ENCODE measurements at regions not wholly inside any gene's neighbourhood (a gene's known extent, or its start where the extent isn't known, plus 50 kb on each side); places are given as distances from the start of the nearest gene placed in this dataset.

DNA sequence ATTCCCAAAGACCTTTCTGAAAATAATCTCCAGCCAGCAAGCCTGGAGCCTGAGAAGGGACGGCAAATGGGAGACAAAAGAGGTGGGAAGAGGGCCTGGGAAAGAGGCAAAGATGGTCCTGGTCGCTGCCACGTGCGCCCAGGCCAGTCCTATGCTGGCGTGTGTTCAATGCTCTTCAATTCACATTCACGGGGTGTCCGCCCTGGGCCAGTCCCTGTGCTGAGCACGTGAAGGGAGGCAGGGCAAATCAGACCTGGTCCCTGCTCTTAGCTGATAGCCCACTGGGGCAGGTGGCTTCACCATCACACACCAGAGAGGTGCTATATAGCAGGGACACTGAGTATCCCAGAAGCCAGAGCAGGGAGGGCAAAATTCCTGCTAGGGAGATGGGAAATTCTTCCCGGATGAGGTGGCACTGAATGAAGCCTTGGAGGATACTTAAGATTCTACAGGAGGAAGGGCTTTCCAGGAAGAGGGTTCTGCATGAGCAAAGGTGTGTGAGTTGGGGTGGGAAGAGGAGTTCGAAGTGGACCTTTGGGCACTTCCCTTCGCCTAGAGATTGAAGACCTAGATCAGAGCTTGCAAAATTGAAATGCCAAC, 148.2 kb downstream of the CHST1 start:
- TF ChIP-seq PPARA (CRISPR knock-in tag; IDR thresholded peaks at IDR 0.05; ENCODE audit: borderline replicate concordance) = no peak
- no peak for TF ChIP-seq PATZ1 (CRISPR knock-in tag; IDR thresholded peaks at IDR 0.05; ENCODE audit: borderline replicate concordance)
- no peak for TF ChIP-seq ARNTL (CRISPR knock-in tag; IDR thresholded peaks at IDR 0.05; ENCODE audit: borderline replicate concordance, low read depth)
- TF ChIP-seq ZFP3 (CRISPR knock-in tag; IDR thresholded peaks at IDR 0.05) = no peak
- TF ChIP-seq CREB5 (CRISPR knock-in tag; IDR thresholded peaks at IDR 0.05; ENCODE audit: low read depth) = no peak
- no peak for TF ChIP-seq TSHZ2 (CRISPR knock-in tag; IDR thresholded peaks at IDR 0.05)
- TF ChIP-seq OSR1 (CRISPR knock-in tag; IDR thresholded peaks at IDR 0.05) = no peak
- no peak for TF ChIP-seq RARB (CRISPR knock-in tag; IDR thresholded peaks at IDR 0.05)
- TF ChIP-seq CSDC2 (CRISPR knock-in tag; IDR thresholded peaks at IDR 0.05) = no peak
- no peak for TF ChIP-seq ZC3H10 (CRISPR knock-in tag; IDR thresholded peaks at IDR 0.05)
- no peak for TF ChIP-seq ZNF70 (CRISPR knock-in tag; IDR thresholded peaks at IDR 0.05)
- TF ChIP-seq, protein P1, sequence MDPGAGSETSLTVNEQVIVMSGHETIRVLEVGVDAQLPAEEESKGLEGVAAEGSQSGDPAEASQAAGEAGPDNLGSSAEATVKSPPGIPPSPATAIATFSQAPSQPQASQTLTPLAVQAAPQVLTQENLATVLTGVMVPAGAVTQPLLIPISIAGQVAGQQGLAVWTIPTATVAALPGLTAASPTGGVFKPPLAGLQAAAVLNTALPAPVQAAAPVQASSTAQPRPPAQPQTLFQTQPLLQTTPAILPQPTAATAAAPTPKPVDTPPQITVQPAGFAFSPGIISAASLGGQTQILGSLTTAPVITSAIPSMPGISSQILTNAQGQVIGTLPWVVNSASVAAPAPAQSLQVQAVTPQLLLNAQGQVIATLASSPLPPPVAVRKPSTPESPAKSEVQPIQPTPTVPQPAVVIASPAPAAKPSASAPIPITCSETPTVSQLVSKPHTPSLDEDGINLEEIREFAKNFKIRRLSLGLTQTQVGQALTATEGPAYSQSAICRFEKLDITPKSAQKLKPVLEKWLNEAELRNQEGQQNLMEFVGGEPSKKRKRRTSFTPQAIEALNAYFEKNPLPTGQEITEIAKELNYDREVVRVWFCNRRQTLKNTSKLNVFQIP (CRISPR knock-in tag; IDR thresholded peaks at IDR 0.05; ENCODE audit: borderline replicate concordance, low read depth) = no peak
- no peak for TF ChIP-seq ZNF8 (CRISPR knock-in tag; IDR thresholded peaks at IDR 0.05)
- TF ChIP-seq ZFP30 (CRISPR knock-in tag; IDR thresholded peaks at IDR 0.05) = no peak
